OCI-LY7 (cell line): ENCODE measurements at regions not wholly inside any gene's neighbourhood (a gene's known extent, or its start where the extent isn't known, plus 50 kb on each side); places are given as distances from the start of the nearest gene placed in this dataset.

ENCODE experiments used
- BruUV-seq: library from RNA; stranded (reverse); fragments of 400-500 nt; replicated peaks from 2 replicates; lab custom pipeline; 2021; lab: Mats Ljungman, UMichigan
- CTCF ChIA-PET: fragments of 300-600 bp; sonication (Branson Sonifier 250); formaldehyde crosslinking; loops from one replicate; lab custom pipeline; 2022; ENCODE audit warnings: antibody characterized with exemption; ENCODE audit not compliant: unreplicated experiment; lab: Charles Lee
- POLR2A ChIA-PET: fragments of 300-600 bp; sonication (Branson Sonifier 250); formaldehyde crosslinking; loops from one replicate; lab custom pipeline; 2022; ENCODE audit warnings: antibody characterized with exemption; lab: Charles Lee
- DNase-seq: peaks from one replicate; pipeline ENCODE4 v3.0.0-alpha.2; 2015; ENCODE audit warnings: low spot score
- H2AFZ ChIP-seq: fragments of 200-600 bp; sonication (generic), shearing (Covaris generic); 2 replicates; pipeline ENCODE4 v1.6.1; 2014; ENCODE audit warnings: mild to moderate bottlenecking, antibody characterized with exemption, low read length, moderate library complexity
- H3K27ac ChIP-seq: fragments of 200-600 bp; sonication (generic); 2 replicates; pipeline ENCODE4 v1.5.1; 2014; ENCODE audit warnings: mixed run types, low read depth, mild to moderate bottlenecking, moderate library complexity, low read length, inconsistent platforms; ENCODE audit not compliant: poor library complexity, severe bottlenecking
- H3K36me3 ChIP-seq: fragments of 200-600 bp; sonication (generic); 2 replicates; pipeline ENCODE4 v1.6.1; 2014; ENCODE audit warnings: mild to moderate bottlenecking, antibody characterized with exemption, low read length, moderate library complexity, mixed read lengths; ENCODE audit not compliant: insufficient read depth
- H3K4me1 ChIP-seq: fragments of 200-600 bp; sonication (generic); 2 replicates; pipeline ENCODE4 v1.5.1; 2014; ENCODE audit warnings: mild to moderate bottlenecking, low read length; ENCODE audit not compliant: insufficient read depth, poor library complexity, severe bottlenecking
- H3K4me2 ChIP-seq: fragments of 200-600 bp; sonication (generic); 2 replicates; pipeline ENCODE4 v1.6.1; 2014; ENCODE audit warnings: mild to moderate bottlenecking, low read length
- H3K4me3 ChIP-seq: fragments of 200-600 bp; sonication (generic); 2 replicates; pipeline ENCODE4 v1.5.1; 2014; ENCODE audit warnings: mild to moderate bottlenecking, low read depth, low read length; ENCODE audit not compliant: poor library complexity, severe bottlenecking
- H3K79me2 ChIP-seq: fragments of 200-600 bp; sonication (generic); 2 replicates; pipeline ENCODE4 v1.6.1; 2016; ENCODE audit warnings: low read depth, mild to moderate bottlenecking, low read length, moderate library complexity, mixed read lengths; ENCODE audit not compliant: insufficient read depth
- H3K9me2 ChIP-seq: fragments of 200-600 bp; sonication (generic); 2 replicates; pipeline ENCODE4 v1.6.1; 2016; ENCODE audit warnings: mild to moderate bottlenecking, low read length, mixed read lengths; ENCODE audit not compliant: insufficient read depth
- H3K9me3 ChIP-seq: fragments of 200-600 bp; sonication (generic); 2 replicates; pipeline ENCODE4 v1.6.1; 2014; ENCODE audit warnings: mild to moderate bottlenecking, mixed run types, low read length, mixed read lengths
- H4K20me1 ChIP-seq: fragments of 200-600 bp; sonication (generic); 2 replicates; pipeline ENCODE4 v1.6.1; 2014; ENCODE audit warnings: mild to moderate bottlenecking, antibody characterized with exemption, low read length, moderate library complexity, mixed read lengths; ENCODE audit not compliant: insufficient read depth
- EZH2phosphoT487 ChIP-seq: fragments of 200-600 bp; sonication (generic); IDR thresholded peaks from 2 replicates; pipeline ENCODE4 v1.6.1; 2018; ENCODE audit warnings: low read depth, borderline replicate concordance, mild to moderate bottlenecking, mixed run types, antibody characterized with exemption, low read length, moderate library complexity, mixed read lengths
- intact Hi-C: fragments of 100-400 bp; cut with micrococcal nuclease; formaldehyde crosslinking; loops from one replicate; pipeline ENCODE4 v1.10.0; 2022; ENCODE audit not compliant: unreplicated experiment
- TF ChIP-seq, protein P1 (sequence below): fragments of 200-600 bp; sonication (generic); conservative IDR thresholded peaks from 2 replicates; pipeline ENCODE4 v1.5.1; 2014; ENCODE audit warnings: mild to moderate bottlenecking, antibody characterized with exemption, low read length, moderate library complexity, mixed read lengths

DNA sequence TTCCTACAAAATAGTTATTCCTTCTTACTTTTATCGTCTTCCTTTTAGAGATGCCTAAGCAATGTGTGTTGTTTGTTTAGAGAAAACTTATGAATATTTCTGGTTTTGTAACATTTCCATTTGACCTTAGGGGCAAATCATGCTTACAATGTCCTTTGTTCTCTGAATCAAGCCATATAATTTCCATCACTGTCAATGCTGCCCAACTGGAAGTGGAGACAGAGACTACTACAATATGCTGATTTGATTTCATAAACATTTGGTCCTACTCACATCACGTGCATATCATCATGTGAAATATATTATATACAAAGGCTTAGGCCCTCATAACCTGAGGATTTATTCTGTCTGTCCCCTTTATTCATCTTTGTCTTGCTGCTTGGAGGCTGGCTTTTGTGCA lies 183.2 kb upstream of the CD180 start:
- intact Hi-C loops: no loop called here
- BruUV-seq: no TSS peak
- Histone ChIP-seq H3K4me1 (no peaks in the 10 kb centered on the region), H4K20me1 (no peaks in the 10 kb centered on the region), H3K27ac (no peak overlapping the region), H3K36me3 (no peaks in the 10 kb centered on the region), H3K9me2 (no peaks in the 10 kb centered on the region), H3K4me2 (no peak overlapping the region), H3K9me3 (no peaks in the 10 kb centered on the region), H2AFZ (no peak overlapping the region), H3K4me3 (no peak overlapping the region), H3K79me2 (no peaks in the 10 kb centered on the region)
- POLR2A ChIA-PET: interaction anchor here (0.7 kb wide), 1 partner anchor 194 kb away, joined by 3 read pairs; no protein-coding TSS in a partner anchor
- CTCF ChIA-PET: no interaction called here
- DNase-seq: no peak
- TF ChIP-seq EZH2phosphoT487: no peak
- TF ChIP-seq, protein P1, sequence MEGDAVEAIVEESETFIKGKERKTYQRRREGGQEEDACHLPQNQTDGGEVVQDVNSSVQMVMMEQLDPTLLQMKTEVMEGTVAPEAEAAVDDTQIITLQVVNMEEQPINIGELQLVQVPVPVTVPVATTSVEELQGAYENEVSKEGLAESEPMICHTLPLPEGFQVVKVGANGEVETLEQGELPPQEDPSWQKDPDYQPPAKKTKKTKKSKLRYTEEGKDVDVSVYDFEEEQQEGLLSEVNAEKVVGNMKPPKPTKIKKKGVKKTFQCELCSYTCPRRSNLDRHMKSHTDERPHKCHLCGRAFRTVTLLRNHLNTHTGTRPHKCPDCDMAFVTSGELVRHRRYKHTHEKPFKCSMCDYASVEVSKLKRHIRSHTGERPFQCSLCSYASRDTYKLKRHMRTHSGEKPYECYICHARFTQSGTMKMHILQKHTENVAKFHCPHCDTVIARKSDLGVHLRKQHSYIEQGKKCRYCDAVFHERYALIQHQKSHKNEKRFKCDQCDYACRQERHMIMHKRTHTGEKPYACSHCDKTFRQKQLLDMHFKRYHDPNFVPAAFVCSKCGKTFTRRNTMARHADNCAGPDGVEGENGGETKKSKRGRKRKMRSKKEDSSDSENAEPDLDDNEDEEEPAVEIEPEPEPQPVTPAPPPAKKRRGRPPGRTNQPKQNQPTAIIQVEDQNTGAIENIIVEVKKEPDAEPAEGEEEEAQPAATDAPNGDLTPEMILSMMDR: no peak

DNA sequence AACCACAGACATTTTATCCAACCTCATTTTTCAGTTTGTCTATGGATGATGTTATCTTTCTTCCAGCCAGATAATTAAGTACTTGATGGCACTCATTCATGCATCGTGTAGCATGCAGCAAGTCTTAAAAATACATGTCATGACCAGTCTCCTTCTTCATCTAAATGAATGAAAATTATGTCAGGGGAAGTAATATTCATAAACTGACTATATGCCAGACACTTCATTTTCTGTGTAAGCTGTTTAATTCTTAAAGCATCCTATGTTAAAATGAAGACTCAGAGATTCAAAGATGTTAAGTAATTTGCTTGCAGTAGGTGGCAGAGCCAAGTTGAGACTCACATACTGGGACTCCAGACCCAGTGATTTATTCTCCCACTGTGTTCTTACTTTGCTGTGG lies 181.7 kb upstream of the CD180 start:
- no peaks in the 10 kb centered on the region for H3K4me1 ChIP-seq
- no peaks in the 10 kb centered on the region for H3K9me3 ChIP-seq
- CTCF ChIA-PET: no interaction called here
- no peak overlapping the region for H2AFZ ChIP-seq
- no peaks in the 10 kb centered on the region for H3K36me3 ChIP-seq
- H3K27ac ChIP-seq: no peak overlapping the region
- no peak overlapping the region for H3K4me3 ChIP-seq
- no TSS peak for BruUV-seq
- POLR2A ChIA-PET: no interaction called here
- no peaks in the 10 kb centered on the region for H3K79me2 ChIP-seq
- no peaks in the 10 kb centered on the region for H3K9me2 ChIP-seq
- no peak overlapping the region for H3K4me2 ChIP-seq
- intact Hi-C loops: no loop called here
- no peaks in the 10 kb centered on the region for H4K20me1 ChIP-seq
- no peak for DNase-seq
- TF ChIP-seq EZH2phosphoT487: no peak
- TF ChIP-seq, protein P1: no peak

DNA sequence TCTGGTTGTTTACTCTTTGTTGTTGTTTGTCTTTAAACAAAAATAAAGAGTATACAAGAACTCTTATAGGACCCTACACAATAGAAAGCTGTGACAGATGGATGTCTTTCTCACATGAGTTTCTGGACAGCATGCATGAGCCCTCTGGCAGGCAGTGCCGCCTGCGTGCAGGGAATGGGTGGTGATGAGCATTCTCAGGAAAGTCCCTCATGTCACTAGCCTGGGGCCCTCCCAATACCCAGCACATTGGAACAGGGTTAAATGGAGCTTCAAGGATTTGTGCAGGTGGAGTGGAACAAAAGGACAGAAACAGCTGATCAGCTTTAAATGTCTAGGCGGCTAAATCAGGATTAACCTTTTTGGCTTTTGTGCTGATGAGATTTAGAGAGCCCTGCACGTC lies 181.0 kb upstream of the CD180 start:
- no TSS peak for BruUV-seq

More for the DNA sequence above, 181.0 kb upstream of the CD180 start:
- POLR2A ChIA-PET: no interaction called here
- Histone ChIP-seq H4K20me1 (no peaks in the 10 kb centered on the region), H3K27ac (no peak overlapping the region), H3K9me3 (no peaks in the 10 kb centered on the region), H3K4me3 (no peak overlapping the region), H3K9me2 (no peaks in the 10 kb centered on the region), H3K4me2 (no peak overlapping the region), H2AFZ (no peak overlapping the region), H3K79me2 (no peaks in the 10 kb centered on the region), H3K36me3 (no peaks in the 10 kb centered on the region), H3K4me1 (no peaks in the 10 kb centered on the region)
- intact Hi-C loops: no loop called here
- CTCF ChIA-PET: no interaction called here
- DNase-seq: no peak
- TF ChIP-seq, protein P1: no peak
- no peak for TF ChIP-seq EZH2phosphoT487
